MM.1S (cell line): ENCODE measurements at regions not wholly inside any gene's neighbourhood (a gene's known extent, or its start where the extent isn't known, plus 50 kb on each side); places are given as distances from the start of the nearest gene placed in this dataset.

Experiments
- DNase-seq: peaks from one replicate; pipeline ENCODE4 v3.0.0-alpha.2; 2015
- H2AFZ ChIP-seq: fragments of 300-600 bp; sonication (generic); 2 replicates; pipeline ENCODE4 v1.6.0; 2016; ENCODE audit warnings: antibody characterized with exemption, low read length
- H3F3A ChIP-seq: fragments of 300-600 bp; sonication (generic); 2 replicates; pipeline ENCODE4 v1.6.1; 2016; ENCODE audit warnings: mild to moderate bottlenecking, antibody characterized with exemption, low read length, moderate library complexity, mixed read lengths; ENCODE audit not compliant: insufficient read depth
- H3K27ac ChIP-seq: fragments of 300-600 bp; sonication (generic); 2 replicates; pipeline ENCODE4 v1.5.1; 2016; ENCODE audit warnings: mild to moderate bottlenecking, low read length
- H3K27me3 ChIP-seq: fragments of 300-600 bp; sonication (generic); replicated peaks from 2 replicates; pipeline ENCODE4 v1.6.0; 2016; ENCODE audit warnings: low read length; ENCODE audit not compliant: insufficient read depth
- H3K36me3 ChIP-seq: fragments of 300-600 bp; sonication (generic); replicated peaks from 2 replicates; pipeline ENCODE4 v1.6.1; 2016; ENCODE audit warnings: mild to moderate bottlenecking, low read length, mixed read lengths; ENCODE audit not compliant: insufficient read depth
- H3K4me1 ChIP-seq: fragments of 300-600 bp; sonication (generic); 2 replicates; pipeline ENCODE4 v1.6.1; 2016; ENCODE audit warnings: low read length, mixed read lengths
- H3K4me2 ChIP-seq: fragments of 300-600 bp; sonication (generic); 2 replicates; pipeline ENCODE4 v1.6.0; 2016; ENCODE audit warnings: low read depth, low read length
- H3K4me3 ChIP-seq: fragments of 300-600 bp; sonication (generic); 2 replicates; pipeline ENCODE4 v1.5.1; 2016; ENCODE audit warnings: low read length, mixed read lengths
- H3K79me2 ChIP-seq: fragments of 300-600 bp; sonication (generic); 2 replicates; pipeline ENCODE4 v1.6.1; 2016; ENCODE audit warnings: mixed run types, low read length, mixed read lengths
- H3K9ac ChIP-seq: fragments of 300-600 bp; sonication (generic); 2 replicates; pipeline ENCODE4 v1.6.1; 2016; ENCODE audit warnings: low read length, mixed read lengths
- H3K9me2 ChIP-seq: fragments of 300-600 bp; sonication (generic); replicated peaks from 2 replicates; pipeline ENCODE4 v1.6.1; 2016; ENCODE audit warnings: mild to moderate bottlenecking, low read length, mixed read lengths; ENCODE audit not compliant: insufficient read depth
- H3K9me3 ChIP-seq: fragments of 300-600 bp; sonication (generic); replicated peaks from 2 replicates; pipeline ENCODE4 v1.6.1; 2016; ENCODE audit warnings: mild to moderate bottlenecking, low read length, mixed read lengths; ENCODE audit not compliant: insufficient read depth
- H4K20me1 ChIP-seq: fragments of 300-600 bp; sonication (generic); 2 replicates; pipeline ENCODE4 v1.6.1; 2016; ENCODE audit warnings: mild to moderate bottlenecking, low read length, moderate library complexity, mixed read lengths; ENCODE audit not compliant: insufficient read depth
- CTCF ChIP-seq: fragments of 300-600 bp; sonication (generic); IDR thresholded peaks from 2 replicates; pipeline ENCODE4 v1.5.1; 2016; ENCODE audit warnings: antibody characterized with exemption, low read length, mixed read lengths
- EZH2 ChIP-seq: fragments of 300-600 bp; sonication (generic); optimal IDR thresholded peaks from 2 replicates; pipeline ENCODE3; 2017; ENCODE audit warnings: low read depth, mild to moderate bottlenecking, antibody characterized with exemption, low read length, mixed read lengths
- EZH2phosphoT487 ChIP-seq: fragments of 300-600 bp; sonication (generic); IDR thresholded peaks from 2 replicates; pipeline ENCODE4 v1.6.1; 2018; ENCODE audit warnings: antibody characterized with exemption, low read length

- no peaks in the 10 kb centered on the region for H3K36me3 ChIP-seq
- no peak overlapping the region for H3K4me2 ChIP-seq
- H2AFZ ChIP-seq: no peak overlapping the region
- no peaks in the 10 kb centered on the region for H3K79me2 ChIP-seq
- no peak overlapping the region for H3K9ac ChIP-seq
- H3K9me2 ChIP-seq: no peaks in the 10 kb centered on the region
- no peaks in the 10 kb centered on the region for H3K9me3 ChIP-seq
- TF ChIP-seq EZH2: no peak
- TF ChIP-seq EZH2phosphoT487: no peak
- TF ChIP-seq CTCF: no peak
- no peak overlapping the region for H3K27ac ChIP-seq
- no peaks in the 10 kb centered on the region for H3K4me1 ChIP-seq
- no peaks in the 10 kb centered on the region for H3K27me3 ChIP-seq
- no peaks in the 10 kb centered on the region for H3F3A ChIP-seq
- H3K4me3 ChIP-seq: no peak overlapping the region
- no peak for DNase-seq
- no peaks in the 10 kb centered on the region for H4K20me1 ChIP-seq
These were observed 145.3 kb downstream of the C1D start for GRCh38 chr2:67917332-67918054.

GRCh38 chr2:67918471-67918870, 144.3 kb downstream of the C1D start:
- Histone ChIP-seq H3K4me3 (no peak overlapping the region), H3K9me3 (no peaks in the 10 kb centered on the region), H3F3A (no peaks in the 10 kb centered on the region), H3K79me2 (no peaks in the 10 kb centered on the region), H3K4me1 (no peaks in the 10 kb centered on the region), H4K20me1 (no peaks in the 10 kb centered on the region), H3K9me2 (no peaks in the 10 kb centered on the region), H3K4me2 (no peak overlapping the region), H3K27me3 (no peaks in the 10 kb centered on the region), H3K36me3 (no peaks in the 10 kb centered on the region), H2AFZ (no peak overlapping the region), H3K9ac (no peak overlapping the region), H3K27ac (no peak overlapping the region)
- no peak for TF ChIP-seq EZH2phosphoT487
- no peak for TF ChIP-seq EZH2
- TF ChIP-seq CTCF: no peak
- DNase-seq: no peak

GRCh38 chr2:67919490-67919889, 143.3 kb downstream of the C1D start:
- Histone ChIP-seq H3K36me3 (no peaks in the 10 kb centered on the region), H3F3A (no peaks in the 10 kb centered on the region), H3K9me3 (no peaks in the 10 kb centered on the region), H3K9me2 (no peaks in the 10 kb centered on the region), H3K9ac (no peak overlapping the region), H2AFZ (no peak overlapping the region), H3K4me1 (no peaks in the 10 kb centered on the region), H3K27me3 (no peaks in the 10 kb centered on the region), H3K27ac (no peak overlapping the region), H3K4me3 (no peak overlapping the region), H4K20me1 (no peaks in the 10 kb centered on the region), H3K4me2 (no peak overlapping the region), H3K79me2 (no peaks in the 10 kb centered on the region)
- TF ChIP-seq CTCF (no peak), EZH2 (no peak), EZH2phosphoT487 (no peak)
- DNase-seq: no peak
